NCI-H187 treated with DMSO at 0.1 percent for 48 hours (cell line): ENCODE measurements at regions not wholly inside any gene's neighbourhood (a gene's known extent, or its start where the extent isn't known, plus 50 kb on each side); places are given as distances from the start of the nearest gene placed in this dataset.

ENCODE experiments used
- DNase-seq: peaks from one replicate; lab custom pipeline; 2025; lab: John Stamatoyannopoulos, UW

- no peak for DNase-seq
These were observed 344.9 kb upstream of the TPM1 start for GRCh38 chr15:62697636-62698035.

GRCh38 chr15:62698646-62699045, 343.9 kb upstream of the TPM1 start:
- DNase-seq = no peak

GRCh38 chr15:62706317-62706716, 336.2 kb upstream of the TPM1 start:
- no peak for DNase-seq

GRCh38 chr15:62708470-62708869, 334.1 kb upstream of the TPM1 start:
- DNase-seq = no peak

GRCh38 chr15:62709261-62709660, 333.3 kb upstream of the TPM1 start:
- no peak for DNase-seq

GRCh38 chr15:62711691-62712454, 330.7 kb upstream of the TPM1 start:
- DNase-seq = no peak

GRCh38 chr15:62712455-62712839, 330.1 kb upstream of the TPM1 start:
- no peak for DNase-seq

GRCh38 chr15:62715946-62716345, 326.6 kb upstream of the TPM1 start:
- DNase-seq = no peak

GRCh38 chr15:62717496-62717895, 325.1 kb upstream of the TPM1 start:
- DNase-seq = no peak

GRCh38 chr15:62719316-62719715, 323.2 kb upstream of the TPM1 start:
- no peak for DNase-seq

GRCh38 chr15:62722237-62722636, 320.3 kb upstream of the TPM1 start:
- no peak for DNase-seq

- DNase-seq = no peak
These were observed 316.1 kb upstream of the TPM1 start for GRCh38 chr15:62726461-62726860.

GRCh38 chr15:62727501-62727900, 315.0 kb upstream of the TPM1 start:
- no peak for DNase-seq

GRCh38 chr15:62730825-62731224, 311.7 kb upstream of the TPM1 start:
- DNase-seq = no peak

GRCh38 chr15:62732078-62732477, 310.5 kb upstream of the TPM1 start:
- DNase-seq = no peak

GRCh38 chr15:62734706-62735105, 307.8 kb upstream of the TPM1 start:
- DNase-seq = no peak

- DNase-seq = no peak
These were observed 305.8 kb upstream of the TPM1 start for GRCh38 chr15:62736756-62737155.

- DNase-seq = no peak
These were observed 305.0 kb upstream of the TPM1 start for GRCh38 chr15:62737551-62737950.

- no peak for DNase-seq
These were observed 303.5 kb upstream of the TPM1 start for GRCh38 chr15:62739082-62739481.

GRCh38 chr15:62739507-62739906, 303.0 kb upstream of the TPM1 start:
- no peak for DNase-seq

- no peak for DNase-seq
These were observed 302.2 kb upstream of the TPM1 start for GRCh38 chr15:62740141-62741004.

GRCh38 chr15:62741106-62741505, 301.4 kb upstream of the TPM1 start:
- no peak for DNase-seq

- DNase-seq = no peak
These were observed 300.0 kb upstream of the TPM1 start for GRCh38 chr15:62742409-62743171.
